ENCODE measurements at regions not wholly inside any gene's neighbourhood (a gene's known extent, or its start where the extent isn't known, plus 50 kb on each side); places are given as distances from the start of the nearest gene placed in this dataset.
A peak's percentile ranks its signal among the peaks of the same experiment; 100 is the strongest.

- FAIRE-seq = no peak
- H3K9me1 ChIP-seq (ENCODE audit: control insufficient read depth, extremely low read depth, insufficient read depth, low read length) = no peaks in the 10 kb centered on the region
- DNase-seq (ENCODE audit: low read depth, low spot score) = no peak
These were observed 115.4 kb upstream of the TPM1 start for GRCh38 chr15:62927196-62927595.

GRCh38 chr15:62927836-62928235 lies 114.7 kb upstream of the TPM1 start:
- DNase-seq (ENCODE audit: low read depth, low spot score) = no peak
- no peaks in the 10 kb centered on the region for H3K79me2 ChIP-seq (ENCODE audit: control insufficient read depth, insufficient read depth, low read length)
- H2AFZ ChIP-seq (ENCODE audit: control insufficient read depth, low read length) = no peak overlapping the region
- peak overlapping the region; percentile 79 for H3K4me2 ChIP-seq (ENCODE audit: control insufficient read depth, extremely low read depth, insufficient read depth, low read depth, low read length)
- H4K20me1 ChIP-seq (ENCODE audit: control insufficient read depth, extremely low read depth, insufficient read depth, low read length) = no peaks in the 10 kb centered on the region
- H3K4me3 ChIP-seq (ENCODE audit: control insufficient read depth in 2 of 3, extremely low read depth in 1 of 3, insufficient read depth in 2 of 3, low read depth in 1 of 3, low read length in 3 of 3) = no peak overlapping the region
- peak; percentile 9 for FAIRE-seq
- H3K27me3 ChIP-seq (ENCODE audit: control insufficient read depth, extremely low read depth, insufficient read depth, low read length) = no peaks in the 10 kb centered on the region
- dilution Hi-C loops (cut with MboI; ENCODE audit: extremely low pct_ligation_motif_present, low sequenced_read_pairs) = loop anchor here (10.0 kb wide), 2 partner anchors 63 to 67 kb away; no protein-coding TSS in a partner anchor
- H3K27ac ChIP-seq (ENCODE audit: control insufficient read depth, insufficient read depth, low read length) = peak overlapping the region; percentile 93
- TF ChIP-seq CTCF (optimal IDR thresholded peaks at IDR 0.05 in 1 of 3, IDR thresholded peaks at IDR 0.05 in 1 of 3, conservative IDR thresholded peaks at IDR 0.05 in 1 of 3; ENCODE audit: extremely low read depth in 1 of 3, insufficient read depth in 2 of 3, low read length in 3 of 3) (no peak), EZH2 (IDR thresholded peaks at IDR 0.05; ENCODE audit: low read length) (no peak)
- H3K9me3 ChIP-seq (ENCODE audit: control insufficient read depth, low read depth, low read length) = no peaks in the 10 kb centered on the region
- no peak overlapping the region for H3K9ac ChIP-seq (ENCODE audit: control insufficient read depth, extremely low read depth, insufficient read depth, low read length)
- no peaks in the 10 kb centered on the region for H3K36me3 ChIP-seq (ENCODE audit: control insufficient read depth in 2 of 2, extremely low read depth in 1 of 2, insufficient read depth in 2 of 2, low read length in 2 of 2)
- peaks cover 22% of the 10 kb centered on the region for H3K4me1 ChIP-seq (ENCODE audit: control insufficient read depth, extremely low read depth, insufficient read depth, low read length)
- no peaks in the 10 kb centered on the region for H3K9me1 ChIP-seq (ENCODE audit: control insufficient read depth, extremely low read depth, insufficient read depth, low read length)

More at GRCh38 chr15:62927196-62927595, 115.4 kb upstream of the TPM1 start:
- Histone ChIP-seq H3K27ac (ENCODE audit: control insufficient read depth, insufficient read depth, low read length) (no peak overlapping the region), H3K4me2 (ENCODE audit: control insufficient read depth, extremely low read depth, insufficient read depth, low read depth, low read length) (no peak overlapping the region), H3K36me3 (ENCODE audit: control insufficient read depth in 2 of 2, extremely low read depth in 1 of 2, insufficient read depth in 2 of 2, low read length in 2 of 2) (no peaks in the 10 kb centered on the region), H4K20me1 (ENCODE audit: control insufficient read depth, extremely low read depth, insufficient read depth, low read length) (no peaks in the 10 kb centered on the region), H3K9ac (ENCODE audit: control insufficient read depth, extremely low read depth, insufficient read depth, low read length) (no peak overlapping the region), H3K79me2 (ENCODE audit: control insufficient read depth, insufficient read depth, low read length) (no peaks in the 10 kb centered on the region), H2AFZ (ENCODE audit: control insufficient read depth, low read length) (no peak overlapping the region), H3K4me1 (ENCODE audit: control insufficient read depth, extremely low read depth, insufficient read depth, low read length) (peaks cover 22% of the 10 kb centered on the region), H3K27me3 (ENCODE audit: control insufficient read depth, extremely low read depth, insufficient read depth, low read length) (no peaks in the 10 kb centered on the region), H3K9me3 (ENCODE audit: control insufficient read depth, low read depth, low read length) (no peaks in the 10 kb centered on the region), H3K4me3 (ENCODE audit: control insufficient read depth in 2 of 3, extremely low read depth in 1 of 3, insufficient read depth in 2 of 3, low read depth in 1 of 3, low read length in 3 of 3) (no peak overlapping the region)
- no peak for TF ChIP-seq CTCF (optimal IDR thresholded peaks at IDR 0.05 in 1 of 3, IDR thresholded peaks at IDR 0.05 in 1 of 3, conservative IDR thresholded peaks at IDR 0.05 in 1 of 3; ENCODE audit: extremely low read depth in 1 of 3, insufficient read depth in 2 of 3, low read length in 3 of 3)
- no peak for TF ChIP-seq EZH2 (IDR thresholded peaks at IDR 0.05; ENCODE audit: low read length)
- dilution Hi-C loops (cut with MboI; ENCODE audit: extremely low pct_ligation_motif_present, low sequenced_read_pairs) = loop anchor here (10.0 kb wide), 2 partner anchors 62 to 68 kb away; no protein-coding TSS in a partner anchor

All from keratinocyte (primary cell).